Stimulated activated CD8-positive, alpha-beta memory T cell treated with anti-CD3 and anti-CD28 coated beads, Interleukin-2, amount 100 ng/mL, for 48 hours (primary cell): ENCODE measurements at regions not wholly inside any gene's neighbourhood (a gene's known extent, or its start where the extent isn't known, plus 50 kb on each side); places are given as distances from the start of the nearest gene placed in this dataset.
"Not testable (repeated sequence)": the region's sequence is repeated elsewhere in the genome, so short reads cannot be mapped to it uniquely, and the experiment has no call there.

Experiments
- DNase-seq, 2 donors: peaks; one replicate each; pipeline ENCODE4 v3.0.0-alpha.2; 2020; ENCODE audit warnings: low read depth in 2 of 2

DNA sequence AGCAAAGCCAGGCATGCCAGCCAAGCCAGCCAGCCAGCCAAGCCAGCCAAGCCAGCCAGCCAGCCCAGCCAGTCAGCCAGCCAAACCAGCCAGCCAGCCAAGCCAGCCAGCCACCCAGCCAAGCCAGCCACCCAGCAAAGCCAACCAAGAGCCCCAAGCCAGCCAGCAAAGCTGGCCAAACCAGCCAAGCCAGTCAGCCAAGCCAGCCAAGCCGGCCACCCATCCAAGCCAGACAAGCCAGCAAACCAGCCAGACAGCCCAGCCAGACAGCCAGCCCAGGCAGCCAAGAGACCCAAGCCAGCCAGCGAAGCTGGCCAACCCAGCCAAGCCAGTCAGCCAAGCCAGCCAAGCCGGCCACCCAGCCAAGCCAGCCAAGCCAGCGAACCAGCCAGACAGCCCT lies 338.3 kb upstream of the PLGLB2 start:
- DNase-seq = not testable (repeated sequence)

DNA sequence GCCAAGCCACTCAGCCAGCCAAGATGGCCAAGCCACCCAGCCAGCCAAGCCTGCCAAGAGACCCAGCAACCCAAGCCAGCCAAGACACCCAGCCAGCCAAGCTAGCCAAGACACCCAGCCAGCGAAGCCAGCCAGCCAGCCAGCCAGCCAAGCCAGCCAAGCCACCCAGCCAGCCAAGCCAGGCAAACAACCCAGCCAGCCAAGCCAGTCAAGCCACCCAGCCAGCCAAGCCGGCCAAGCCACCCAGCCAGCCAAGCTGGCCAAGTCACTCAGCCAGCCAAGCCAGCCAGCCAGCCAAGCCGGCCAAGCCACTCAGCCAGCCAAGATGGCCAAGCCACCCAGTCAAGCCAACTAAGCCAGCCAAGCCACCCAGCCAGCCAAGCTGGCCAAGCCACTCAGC lies 337.5 kb upstream of the PLGLB2 start:
- not testable (repeated sequence) for DNase-seq

DNA sequence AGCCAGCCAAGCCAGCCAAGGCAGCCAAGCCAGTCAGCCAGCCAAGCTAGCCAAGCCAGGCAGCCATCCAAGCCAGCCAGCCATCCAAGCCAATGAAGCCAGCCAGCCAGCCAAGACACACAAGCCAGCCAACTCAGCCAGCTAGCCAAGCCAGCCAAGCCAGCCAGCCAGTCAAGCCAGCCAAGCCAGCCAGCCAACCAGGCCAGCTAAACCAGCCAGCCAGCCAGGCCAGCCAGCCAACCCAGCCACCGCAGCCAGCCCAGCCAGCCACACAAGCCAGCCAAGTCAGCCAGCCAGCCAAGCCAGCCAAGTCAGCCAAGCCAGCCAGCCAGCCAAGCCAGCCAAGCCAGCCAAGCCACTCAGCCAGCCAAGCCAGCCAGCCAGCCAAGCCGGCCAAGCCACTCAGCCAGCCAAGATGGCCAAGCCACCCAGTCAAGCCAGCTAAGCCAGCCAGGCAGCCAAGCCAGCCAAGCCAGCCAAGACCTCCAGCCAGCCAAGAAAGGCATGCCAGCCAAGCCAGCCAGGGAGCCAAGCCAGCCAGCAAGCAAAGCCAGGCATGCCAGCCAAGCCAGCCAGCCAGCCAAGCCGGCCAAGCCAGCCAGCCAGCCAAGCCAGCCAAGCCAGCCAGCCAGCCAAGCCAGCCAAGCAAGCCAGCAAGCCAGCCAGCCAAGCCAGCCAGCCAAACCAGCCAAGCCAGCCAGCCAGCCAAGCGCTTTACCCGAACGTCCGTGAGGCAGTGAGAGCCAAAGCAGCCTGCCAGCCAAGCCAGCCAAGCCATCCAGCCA lies 335.7 kb upstream of the PLGLB2 start:
- not testable (repeated sequence) for DNase-seq

DNA sequence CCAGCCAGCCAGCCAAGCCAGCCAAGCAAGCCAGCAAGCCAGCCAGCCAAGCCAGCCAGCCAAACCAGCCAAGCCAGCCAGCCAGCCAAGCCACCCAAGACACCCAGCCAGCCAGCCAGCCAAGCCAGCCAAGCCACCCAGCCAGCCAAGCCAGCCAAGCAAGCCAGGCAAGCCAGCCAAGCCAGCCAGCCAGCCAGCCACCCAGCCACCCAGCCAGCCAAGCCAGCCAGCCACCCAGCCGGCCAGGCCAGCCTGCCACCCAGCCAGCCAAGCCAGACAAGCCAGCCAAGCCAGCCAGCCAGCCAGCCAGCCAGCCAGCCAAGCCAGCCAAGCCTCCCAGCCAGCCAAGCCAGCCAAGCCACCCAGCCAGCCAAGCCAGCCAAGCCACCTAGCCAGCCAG lies 333.6 kb upstream of the PLGLB2 start:
- DNase-seq = not testable (repeated sequence)

DNA sequence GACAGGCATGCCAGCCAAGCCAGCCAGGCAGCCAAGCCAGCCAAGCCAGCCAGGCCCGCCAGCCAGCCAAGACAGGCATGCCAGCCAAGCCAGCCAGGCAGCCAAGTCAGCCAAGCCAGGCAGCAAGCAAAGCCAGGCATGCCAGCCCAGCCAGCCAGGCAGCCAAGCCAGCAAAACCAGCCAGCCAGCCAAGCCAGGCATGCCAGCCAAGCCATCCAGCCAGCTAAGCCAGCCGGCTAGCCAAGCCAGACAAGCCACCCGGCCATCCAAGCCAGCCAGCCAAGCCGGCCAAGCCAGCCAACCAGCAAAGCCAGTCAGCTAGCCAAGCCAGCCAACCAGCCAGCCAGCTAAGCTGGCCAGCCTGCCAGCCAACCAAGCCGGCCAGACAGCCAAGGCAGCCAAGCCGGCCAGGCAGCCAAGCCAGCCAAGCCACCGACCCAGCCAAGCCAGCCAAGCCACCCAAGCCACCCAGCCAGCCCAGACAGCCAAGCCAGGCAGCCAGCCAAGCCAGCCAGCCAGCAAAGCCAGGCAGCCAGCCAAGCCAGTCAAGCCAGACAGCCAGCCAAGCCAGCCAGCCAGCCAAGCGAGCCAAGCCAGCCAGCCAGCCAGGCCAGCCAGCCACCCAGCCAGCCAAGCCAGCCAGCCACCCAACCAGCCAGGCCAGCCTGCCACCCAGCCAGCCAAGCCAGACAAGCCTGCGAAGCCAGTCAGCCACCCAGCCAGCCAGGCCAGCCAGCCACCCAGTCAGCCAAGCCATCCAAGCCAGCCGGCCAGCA lies 332.9 kb upstream of the PLGLB2 start:
- DNase-seq = not testable (repeated sequence)

DNA sequence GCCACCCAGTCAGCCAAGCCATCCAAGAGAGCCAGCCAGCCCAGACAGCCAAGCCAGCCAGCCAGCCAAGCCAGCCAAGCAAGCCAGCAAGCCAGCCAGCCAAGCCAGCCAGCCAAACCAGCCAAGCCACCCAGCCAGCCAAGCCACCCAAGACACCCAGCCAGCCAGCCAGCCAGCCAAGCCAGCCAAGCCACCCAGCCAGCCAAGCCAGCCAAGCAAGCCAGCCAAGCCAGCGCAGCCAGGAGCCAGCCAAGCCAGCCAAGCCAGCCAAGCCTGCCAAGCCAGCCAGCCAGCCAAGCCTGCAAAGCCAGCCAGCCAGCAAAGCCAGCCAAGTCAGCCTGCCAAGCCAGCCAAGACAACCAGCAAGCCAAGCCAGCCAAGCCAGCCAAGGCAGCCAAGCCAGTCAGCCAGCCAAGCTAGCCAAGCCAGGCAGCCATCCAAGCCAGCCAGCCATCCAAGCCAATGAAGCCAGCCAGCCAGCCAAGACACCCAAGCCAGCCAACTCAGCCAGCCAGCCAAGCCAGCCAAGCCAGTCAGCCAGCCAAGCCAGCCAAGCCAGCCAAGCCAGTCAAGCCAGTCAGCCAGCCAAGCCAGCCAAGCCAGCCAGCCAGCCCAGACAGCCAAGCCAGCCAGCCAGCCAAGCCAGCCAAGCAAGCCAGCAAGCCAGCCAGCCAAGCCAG lies 332.2 kb upstream of the PLGLB2 start:
- DNase-seq = not testable (repeated sequence)

DNA sequence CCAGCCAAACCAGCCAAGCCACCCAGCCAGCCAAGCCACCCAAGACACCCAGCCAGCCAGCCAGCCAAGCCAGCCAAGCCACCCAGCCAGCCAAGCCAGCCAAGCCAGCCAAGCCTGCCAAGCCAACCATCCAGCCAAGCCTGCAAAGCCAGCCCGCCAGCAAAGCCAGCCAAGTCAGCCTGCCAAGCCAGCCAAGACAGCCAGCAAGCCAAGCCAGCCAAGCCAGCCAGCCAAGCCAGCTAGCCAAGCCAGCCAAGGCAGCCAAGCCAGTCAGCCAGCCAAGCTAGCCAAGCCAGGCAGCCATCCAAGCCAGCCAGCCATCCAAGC lies 331.7 kb upstream of the PLGLB2 start:
- not testable (repeated sequence) for DNase-seq

DNA sequence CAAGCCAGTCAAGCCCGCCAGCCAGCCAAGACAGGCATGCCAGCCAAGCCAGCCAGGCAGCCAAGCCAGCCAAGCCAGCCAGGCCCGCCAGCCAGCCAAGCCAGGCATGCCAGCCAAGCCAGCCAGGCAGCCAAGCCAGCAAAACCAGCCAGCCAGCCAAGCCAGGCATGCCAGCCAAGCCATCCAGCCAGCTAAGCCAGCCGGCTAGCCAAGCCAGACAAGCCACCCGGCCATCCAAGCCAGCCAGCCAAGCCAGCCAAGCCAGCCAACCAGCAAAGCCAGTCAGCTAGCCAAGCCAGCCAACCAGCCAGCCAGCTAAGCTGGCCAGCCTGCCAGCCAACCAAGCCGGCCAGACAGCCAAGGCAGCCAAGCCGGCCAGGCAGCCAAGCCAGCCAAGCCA lies 330.7 kb upstream of the PLGLB2 start:
- DNase-seq = not testable (repeated sequence)

DNA sequence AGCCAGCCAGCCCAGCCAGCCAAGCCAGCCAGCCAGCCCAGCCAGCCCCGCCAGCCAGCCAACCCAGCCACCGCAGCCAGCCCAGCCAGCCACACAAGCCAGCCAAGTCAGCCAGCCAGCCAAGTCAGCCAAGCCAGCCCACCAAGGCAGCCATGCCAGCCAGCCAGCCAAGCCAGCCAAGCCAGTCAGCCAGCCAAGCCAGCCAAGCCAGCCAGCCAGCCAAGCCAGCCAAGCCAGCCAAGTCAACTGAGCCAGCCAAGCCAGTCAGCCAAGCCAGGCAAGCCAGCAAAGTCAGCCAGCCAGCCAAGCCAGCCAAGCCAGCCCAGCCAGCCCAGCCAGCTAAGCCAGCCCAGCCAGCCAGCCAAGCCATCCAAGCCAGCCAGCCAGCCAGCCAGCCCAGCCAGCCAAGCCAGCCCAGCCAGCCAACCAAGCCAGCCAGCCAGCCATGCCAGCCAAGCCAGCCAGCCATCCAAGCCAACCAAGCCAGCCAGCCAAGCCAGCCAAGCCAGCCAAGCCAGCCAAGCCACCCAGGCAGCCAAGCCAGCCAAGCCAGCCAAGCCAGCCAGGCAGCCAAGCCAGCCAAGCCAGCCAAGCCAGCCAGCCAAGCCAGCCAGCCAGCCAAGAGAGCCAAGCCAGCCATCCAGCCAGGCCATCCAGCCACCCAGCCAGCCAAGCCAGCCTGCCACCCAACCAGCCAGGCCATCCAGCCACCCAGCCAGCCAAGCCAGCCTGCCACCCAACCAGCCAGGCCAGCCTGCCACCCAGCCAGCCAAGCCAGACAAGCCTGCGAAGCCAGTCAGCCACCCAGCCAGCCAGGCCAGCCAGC lies 329.9 kb upstream of the PLGLB2 start:
- DNase-seq = not testable (repeated sequence)

DNA sequence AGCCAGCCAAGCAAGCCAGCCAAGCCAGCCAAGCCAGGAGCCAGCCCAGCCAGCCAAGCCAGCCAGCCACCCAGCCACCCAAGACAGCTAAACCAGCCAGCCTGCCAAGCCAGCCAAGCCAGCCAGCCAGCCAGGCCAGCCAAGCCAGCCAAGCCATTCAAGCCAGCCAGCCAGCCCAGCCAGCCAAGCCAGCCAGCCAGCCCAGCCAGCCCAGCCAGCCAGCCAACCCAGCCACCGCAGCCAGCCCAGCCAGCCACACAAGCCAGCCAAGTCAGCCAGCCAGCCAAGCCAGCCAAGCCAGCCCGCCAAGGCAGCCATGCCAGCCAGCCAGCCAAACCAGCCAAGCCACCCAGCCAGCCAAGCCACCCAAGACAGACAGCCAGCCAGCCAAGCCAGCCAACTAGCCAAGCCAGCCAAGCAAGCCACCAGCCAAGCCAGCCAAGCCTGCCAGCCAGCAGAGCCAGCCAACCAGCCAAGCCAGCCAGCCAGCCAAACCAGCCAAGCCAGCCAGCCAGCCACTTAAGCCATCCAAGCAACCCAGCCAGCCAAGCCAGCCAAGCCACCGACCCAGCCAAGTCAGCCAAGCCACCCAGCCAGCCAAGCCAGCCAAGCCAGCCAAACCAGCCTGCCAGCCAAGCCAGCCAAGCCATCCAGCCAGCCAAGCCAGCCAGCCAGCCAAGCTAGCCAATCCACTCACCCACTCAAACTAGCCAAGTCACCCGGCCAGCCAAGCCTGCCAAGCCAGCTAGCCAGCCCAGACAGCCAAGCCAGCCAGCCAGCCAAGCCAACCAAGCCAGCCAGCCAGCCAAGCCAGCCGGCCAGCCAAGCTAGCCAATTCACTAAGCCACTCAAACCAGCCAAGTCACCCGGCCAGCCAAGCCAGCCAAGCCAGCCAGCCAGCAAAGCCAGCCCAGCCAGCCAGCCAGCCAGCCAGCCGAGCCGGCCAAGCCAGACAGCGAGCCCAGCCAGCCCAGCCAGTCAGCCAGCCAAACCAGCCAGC lies 328.8 kb upstream of the PLGLB2 start:
- not testable (repeated sequence) for DNase-seq

DNA sequence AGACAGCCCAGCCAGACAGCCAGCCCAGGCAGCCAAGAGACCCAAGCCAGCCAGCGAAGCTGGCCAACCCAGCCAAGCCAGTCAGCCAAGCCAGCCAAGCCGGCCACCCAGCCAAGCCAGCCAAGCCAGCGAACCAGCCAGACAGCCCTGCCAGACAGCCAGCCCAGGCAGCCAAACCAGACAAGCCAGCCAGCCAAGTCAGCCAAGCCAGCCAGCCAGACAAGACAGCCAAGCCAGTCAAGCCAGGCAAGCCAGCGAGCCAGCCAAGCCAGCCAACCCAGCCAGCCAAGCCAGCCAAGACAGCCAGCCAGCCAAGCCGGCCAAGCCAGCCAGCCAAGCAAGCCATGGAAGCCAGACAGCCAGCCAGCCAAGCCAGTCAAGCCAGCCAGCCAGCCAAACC lies 327.9 kb upstream of the PLGLB2 start:
- DNase-seq = not testable (repeated sequence)

DNA sequence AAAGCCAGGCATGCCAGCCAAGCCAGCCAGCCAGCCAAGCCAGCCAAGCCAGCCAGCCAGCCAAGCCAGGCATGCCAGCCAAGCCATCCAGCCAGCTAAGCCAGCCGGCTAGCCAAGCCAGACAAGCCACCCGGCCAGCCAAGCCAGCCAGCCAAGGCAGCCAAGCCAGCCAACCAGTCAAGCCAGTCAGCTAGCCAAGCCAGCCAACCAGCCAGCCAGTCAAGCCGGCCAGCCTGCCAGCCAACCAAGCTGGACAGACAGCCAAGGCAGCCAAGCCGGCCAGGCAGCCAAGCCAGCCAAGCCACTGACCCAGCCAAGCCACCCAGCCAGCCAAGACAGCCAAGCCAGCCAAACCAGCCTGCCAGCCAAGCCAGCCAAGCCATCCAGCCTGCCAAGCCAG lies 326.9 kb upstream of the PLGLB2 start:
- DNase-seq = not testable (repeated sequence)

DNA sequence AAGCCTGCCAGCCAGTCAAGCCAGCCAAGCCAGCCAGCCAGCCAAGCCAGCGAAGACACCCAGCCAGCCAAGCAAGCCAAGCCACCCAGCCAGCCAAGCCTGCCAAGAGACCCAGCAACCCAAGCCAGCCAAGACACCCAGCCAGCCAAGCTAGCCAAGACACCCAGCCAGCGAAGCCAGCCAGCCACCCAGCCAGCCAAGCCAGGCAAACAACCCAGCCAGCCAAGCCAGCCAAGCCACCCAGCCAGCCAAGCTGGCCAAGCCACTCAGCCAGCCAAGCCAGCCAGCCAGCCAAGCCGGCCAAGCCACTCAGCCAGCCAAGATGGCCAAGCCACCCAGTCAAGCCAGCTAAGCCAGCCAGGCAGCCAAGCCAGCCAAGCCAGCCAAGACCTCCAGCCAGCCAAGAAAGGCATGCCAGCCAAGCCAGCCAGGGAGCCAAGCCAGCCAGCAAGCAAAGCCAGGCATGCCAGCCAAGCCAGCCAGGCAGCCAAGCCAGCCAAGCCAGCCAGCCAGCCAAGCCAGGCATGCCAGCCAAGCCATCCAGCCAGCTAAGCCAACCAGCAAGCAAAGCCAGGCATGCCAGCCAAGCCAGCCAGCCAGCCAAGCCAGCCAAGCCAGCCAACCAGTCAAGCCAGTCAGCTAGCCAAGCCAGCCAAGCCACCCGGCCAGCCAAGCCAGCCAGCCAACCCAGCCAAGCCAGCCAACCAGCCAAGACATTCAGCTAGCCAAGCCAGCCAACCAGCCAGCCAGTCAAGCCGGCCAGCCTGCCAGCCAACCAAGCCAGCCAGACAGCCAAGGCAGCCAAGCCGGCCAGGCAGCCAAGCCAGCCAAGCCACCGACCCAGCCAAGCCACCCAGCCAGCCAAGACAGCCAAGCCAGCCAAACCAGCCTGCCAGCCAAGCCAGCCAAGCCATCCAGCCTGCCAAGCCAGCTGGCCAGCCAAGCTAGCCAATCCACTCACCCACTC lies 323.8 kb upstream of the PLGLB2 start:
- DNase-seq = not testable (repeated sequence)

DNA sequence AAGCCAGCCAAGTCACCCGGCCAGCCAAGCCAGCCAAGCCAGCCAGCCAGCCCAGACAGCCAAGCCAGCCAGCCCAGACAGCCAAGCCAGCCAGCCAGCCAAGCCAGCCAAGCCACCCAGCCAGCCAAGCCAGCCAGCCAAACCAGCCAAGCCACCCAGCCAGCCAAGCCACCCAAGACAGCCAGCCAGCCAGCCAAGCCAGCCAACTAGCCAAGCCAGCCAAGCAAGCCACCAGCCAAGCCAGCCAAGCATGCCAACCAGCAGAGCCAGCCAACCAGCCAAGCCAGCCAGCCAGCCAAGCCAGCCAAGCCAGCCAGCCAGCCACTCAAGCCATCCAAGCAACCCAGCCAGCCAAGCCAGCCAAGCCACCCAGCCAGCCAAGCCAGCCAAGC lies 323.1 kb upstream of the PLGLB2 start:
- not testable (repeated sequence) for DNase-seq

DNA sequence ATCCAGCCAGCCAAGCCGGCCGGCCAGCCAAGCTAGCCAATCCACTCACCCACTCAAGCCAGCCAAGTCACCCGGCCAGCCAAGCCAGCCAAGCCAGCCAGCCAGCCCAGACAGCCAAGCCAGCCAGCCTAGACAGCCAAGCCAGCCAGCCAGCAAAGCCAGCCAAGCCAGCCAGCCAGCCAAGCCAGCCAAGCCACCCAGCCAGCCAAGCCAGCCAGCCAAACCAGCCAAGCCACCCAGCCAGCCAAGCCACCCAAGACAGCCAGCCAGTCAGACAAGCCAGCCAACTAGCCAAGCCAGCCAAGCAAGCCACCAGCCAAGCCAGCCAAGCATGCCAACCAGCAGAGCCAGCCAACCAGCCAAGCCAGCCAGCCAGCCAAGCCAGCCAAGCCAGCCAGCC lies 322.7 kb upstream of the PLGLB2 start:
- DNase-seq = not testable (repeated sequence)

DNA sequence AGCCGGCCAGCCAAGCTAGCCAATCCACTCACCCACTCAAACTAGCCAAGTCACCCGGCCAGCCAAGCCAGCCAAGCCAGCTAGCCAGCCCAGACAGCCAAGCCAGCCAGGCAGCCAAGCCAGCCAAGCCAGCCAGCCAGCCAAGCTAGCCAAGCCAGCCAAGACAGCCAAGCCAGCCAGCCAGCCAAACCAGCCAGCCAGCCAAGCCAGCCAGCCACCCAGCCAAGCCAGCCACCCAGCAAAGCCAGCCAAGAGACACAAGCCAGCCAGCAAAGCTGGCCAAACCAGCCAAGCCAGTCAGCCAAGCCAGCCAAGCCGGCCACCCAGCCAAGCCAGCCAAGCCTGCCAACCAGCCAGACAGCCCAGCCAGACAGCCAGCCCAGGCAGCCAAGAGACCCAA lies 322.2 kb upstream of the PLGLB2 start:
- not testable (repeated sequence) for DNase-seq

DNA sequence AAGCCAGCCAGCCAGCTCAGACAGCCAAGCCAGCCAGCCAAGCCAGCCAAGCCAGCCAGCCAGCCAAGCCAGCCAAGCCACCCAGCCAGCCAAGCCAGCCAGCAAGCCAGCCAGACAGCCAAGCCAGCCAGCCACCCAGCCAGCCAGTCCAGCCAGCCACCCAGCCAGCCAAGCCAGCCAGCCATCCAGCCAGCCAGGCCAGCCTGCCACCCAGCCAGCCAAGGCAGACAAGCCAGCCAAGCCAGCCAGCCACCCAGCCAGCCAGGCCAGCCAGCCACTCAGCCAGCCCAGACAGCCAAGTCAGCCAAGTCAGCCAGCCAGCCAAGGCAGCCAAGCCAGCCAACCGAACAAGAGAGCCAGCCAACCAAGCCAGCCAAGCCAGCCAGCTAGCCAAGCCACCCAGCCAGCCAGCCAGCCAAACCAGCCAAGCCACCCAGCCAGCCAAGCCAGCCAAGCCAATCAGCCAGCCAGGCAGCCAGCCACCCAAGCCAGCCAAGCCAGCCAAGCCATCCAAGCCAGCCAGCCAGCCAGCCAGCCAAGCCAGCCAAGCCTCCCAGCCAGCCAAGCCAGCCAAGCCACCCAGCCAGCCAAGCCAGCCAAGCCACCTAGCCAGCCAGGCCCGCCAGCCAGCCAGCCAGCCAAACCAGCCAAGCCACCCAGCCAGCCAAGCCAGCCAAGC lies 319.3 kb upstream of the PLGLB2 start:
- not testable (repeated sequence) for DNase-seq

DNA sequence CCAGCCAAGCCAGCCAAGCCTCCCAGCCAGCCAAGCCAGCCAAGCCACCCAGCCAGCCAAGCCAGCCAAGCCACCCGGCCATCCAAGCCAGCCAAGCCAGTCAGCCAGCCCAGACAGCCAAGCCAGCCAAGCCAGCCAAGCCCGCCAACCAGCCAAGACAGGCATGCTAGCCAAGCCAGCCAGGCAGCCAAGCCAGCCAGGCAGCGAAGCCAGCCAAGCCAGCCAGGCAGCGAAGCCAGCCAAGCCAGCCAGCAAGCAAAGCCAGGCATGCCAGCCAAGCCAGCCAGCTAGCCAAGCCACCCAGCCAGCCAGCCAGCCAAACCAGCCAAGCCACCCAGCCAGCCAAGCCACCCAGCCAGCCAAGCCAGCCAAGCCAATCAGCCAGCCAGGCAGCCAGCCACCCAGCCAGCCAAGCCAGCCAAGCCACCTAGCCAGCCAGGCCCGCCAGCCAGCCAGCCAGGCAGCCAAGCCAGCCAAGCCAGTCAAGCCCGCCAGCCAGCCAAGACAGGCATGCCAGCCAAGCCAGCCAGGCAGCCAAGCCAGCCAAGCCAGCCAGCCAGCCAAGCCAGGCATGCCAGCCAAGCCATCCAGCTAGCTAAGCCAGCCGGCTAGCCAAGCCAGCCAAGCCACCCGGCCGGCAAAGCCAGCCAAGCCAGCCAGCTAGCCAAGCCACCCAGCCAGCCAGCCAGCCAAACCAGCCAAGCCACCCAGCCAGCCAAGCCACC lies 318.5 kb upstream of the PLGLB2 start:
- DNase-seq = not testable (repeated sequence)
